Heart left ventricle (tissue), 13 donors: ENCODE measurements at regions not wholly inside any gene's neighbourhood (a gene's known extent, or its start where the extent isn't known, plus 50 kb on each side); places are given as distances from the start of the nearest gene placed in this dataset.

ENCODE experiments used
- CTCF ChIP-seq, 12 donors: fragments of 200-600 bp; sonication (generic) in 4 of 12; IDR thresholded peaks; one replicate each; pipeline versions ENCODE4 v1.5.0 to v1.8.0; 2018 to 2022; ENCODE audit warnings: antibody characterized with exemption in 12 of 12, mild to moderate bottlenecking in 5 of 12
- POLR2A ChIP-seq, 2 donors: fragments of 450-650 bp; IDR thresholded peaks; one replicate each; pipeline ENCODE4 v1.6.1; 2017; ENCODE audit warnings: antibody characterized with exemption in 2 of 2, mild to moderate bottlenecking in 2 of 2, moderate library complexity in 2 of 2
- donor health status: ischemic (EF 13 %, LVEDD 7.1; RV severe dilation, severe dysfunction).
- donor health status: DM: no; HTN: yes; CAD: no.
- donor health status: DM: no; HTN: no; CAD: no.
- donor health status: ischemic (EF 25% LVEDD 6.9; RV normal size, moderate dysfunction).
- donor health status: ischemic (EF 25% LVEDD 5.7; RV mildly dilated, moderate dysfunction).
- donor health status: ischemic (EF 35%, LVEDD 5.7; RV mildly dilated, moderate dysfunction).
- donor health status: nonischemic (EF 11% LVEDD 7.7; RV severe dilation, severe dysfunction).
- donor health status: DM: yes; HTN: yes; CAD: no.
- donor health status: PGD.
- donor health status: ischemic (EF 29% LVEDD 5.4; RV normal size, mild dysfunction).
- donor health status: nonischemic (EF 23%, LVEDD 6.1; RV moderate dilation, normal function).

- no peak for TF ChIP-seq POLR2A (IDR thresholded peaks at IDR 0.05)
- no peak for TF ChIP-seq CTCF (IDR thresholded peaks at IDR 0.05)
These were observed 965.8 kb downstream of the NSUN3 start for GRCh38 chr3:95028688-95029087.
